ENCODE measurements at regions not wholly inside any gene's neighbourhood (a gene's known extent, or its start where the extent isn't known, plus 50 kb on each side); places are given as distances from the start of the nearest gene placed in this dataset.
"Not testable (repeated sequence)": the region's sequence is repeated elsewhere in the genome, so short reads cannot be mapped to it uniquely, and the experiment has no call there.

- no peak for DNase-seq (ENCODE audit: low read depth)
- no peak overlapping the region for H3K4me3 ChIP-seq (ENCODE audit: control insufficient read depth, low read depth, low read length)
- TF ChIP-seq, protein P1, sequence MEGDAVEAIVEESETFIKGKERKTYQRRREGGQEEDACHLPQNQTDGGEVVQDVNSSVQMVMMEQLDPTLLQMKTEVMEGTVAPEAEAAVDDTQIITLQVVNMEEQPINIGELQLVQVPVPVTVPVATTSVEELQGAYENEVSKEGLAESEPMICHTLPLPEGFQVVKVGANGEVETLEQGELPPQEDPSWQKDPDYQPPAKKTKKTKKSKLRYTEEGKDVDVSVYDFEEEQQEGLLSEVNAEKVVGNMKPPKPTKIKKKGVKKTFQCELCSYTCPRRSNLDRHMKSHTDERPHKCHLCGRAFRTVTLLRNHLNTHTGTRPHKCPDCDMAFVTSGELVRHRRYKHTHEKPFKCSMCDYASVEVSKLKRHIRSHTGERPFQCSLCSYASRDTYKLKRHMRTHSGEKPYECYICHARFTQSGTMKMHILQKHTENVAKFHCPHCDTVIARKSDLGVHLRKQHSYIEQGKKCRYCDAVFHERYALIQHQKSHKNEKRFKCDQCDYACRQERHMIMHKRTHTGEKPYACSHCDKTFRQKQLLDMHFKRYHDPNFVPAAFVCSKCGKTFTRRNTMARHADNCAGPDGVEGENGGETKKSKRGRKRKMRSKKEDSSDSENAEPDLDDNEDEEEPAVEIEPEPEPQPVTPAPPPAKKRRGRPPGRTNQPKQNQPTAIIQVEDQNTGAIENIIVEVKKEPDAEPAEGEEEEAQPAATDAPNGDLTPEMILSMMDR (IDR thresholded peaks at IDR 0.05; ENCODE audit: control insufficient read depth, insufficient read depth, low read depth, low read length, missing control alignments), result no peak
Measured at GRCh38 chr11:134502153-134502550, 90.1 kb upstream of the B3GAT1 start.

GRCh38 chr11:134501406-134502152 lies 89.5 kb upstream of the B3GAT1 start:
- TF ChIP-seq, protein P1 (IDR thresholded peaks at IDR 0.05; ENCODE audit: control insufficient read depth, insufficient read depth, low read depth, low read length, missing control alignments), result no peak

DNA sequence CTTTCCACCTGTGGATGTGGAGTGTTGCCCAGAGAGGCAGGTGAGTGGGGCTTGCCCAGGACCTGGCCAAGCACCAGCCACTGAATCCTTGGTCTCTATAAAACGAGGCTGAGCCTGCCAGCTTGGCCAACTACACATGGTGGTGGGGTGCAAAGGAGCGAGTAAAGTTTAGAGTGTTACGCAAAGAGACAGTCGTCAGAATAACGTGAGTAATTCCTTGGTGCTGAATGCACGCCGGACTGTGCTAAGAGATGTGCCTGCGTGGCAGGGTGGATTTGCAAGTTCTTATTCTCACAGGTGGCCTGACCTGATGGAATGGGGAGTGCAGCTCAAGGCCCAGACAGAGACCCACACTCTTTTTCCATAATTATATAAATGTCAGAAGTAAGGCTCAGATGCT lies 88.6 kb upstream of the B3GAT1 start:
- H3K4me3 ChIP-seq (ENCODE audit: control insufficient read depth, low read depth, low read length), result no peak overlapping the region
- TF ChIP-seq, protein P1 (IDR thresholded peaks at IDR 0.05; ENCODE audit: control insufficient read depth, insufficient read depth, low read depth, low read length, missing control alignments), result no peak
- no peak for DNase-seq (ENCODE audit: low read depth)

More at GRCh38 chr11:134501406-134502152, 89.5 kb upstream of the B3GAT1 start:
- DNase-seq (ENCODE audit: low read depth), result no peak
- H3K4me3 ChIP-seq (ENCODE audit: control insufficient read depth, low read depth, low read length), result no peak overlapping the region

DNA sequence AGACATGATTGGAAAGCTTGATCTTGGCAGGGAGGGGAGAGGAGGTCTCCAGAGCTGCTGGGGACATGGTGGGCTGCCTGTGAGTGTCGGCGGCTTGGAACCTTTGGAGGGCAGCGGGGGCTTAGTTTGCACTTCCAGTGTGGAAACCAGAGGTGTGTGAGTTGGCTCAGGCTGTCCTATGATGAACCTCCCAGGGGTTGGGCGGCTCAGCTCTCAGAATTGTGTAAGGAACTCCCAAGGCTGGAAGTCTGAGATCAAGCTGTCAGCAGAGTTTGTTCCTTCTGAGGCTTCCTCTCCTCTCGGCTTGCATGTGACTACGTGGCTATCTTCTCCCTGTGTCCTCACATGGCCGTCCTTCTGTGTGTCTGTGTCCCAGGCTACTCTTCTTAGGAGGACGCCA lies 87.9 kb upstream of the B3GAT1 start:
- TF ChIP-seq, protein P1 (IDR thresholded peaks at IDR 0.05; ENCODE audit: control insufficient read depth, insufficient read depth, low read depth, low read length, missing control alignments), result no peak
- no peak for DNase-seq (ENCODE audit: low read depth)
- H3K4me3 ChIP-seq (ENCODE audit: control insufficient read depth, low read depth, low read length), result no peak overlapping the region

GRCh38 chr11:134498326-134499139 lies 86.5 kb upstream of the B3GAT1 start:
- H3K4me3 ChIP-seq (ENCODE audit: control insufficient read depth, low read depth, low read length), result no peak overlapping the region
- TF ChIP-seq, protein P1 (IDR thresholded peaks at IDR 0.05; ENCODE audit: control insufficient read depth, insufficient read depth, low read depth, low read length, missing control alignments), result no peak
- DNase-seq (ENCODE audit: low read depth), result no peak

DNA sequence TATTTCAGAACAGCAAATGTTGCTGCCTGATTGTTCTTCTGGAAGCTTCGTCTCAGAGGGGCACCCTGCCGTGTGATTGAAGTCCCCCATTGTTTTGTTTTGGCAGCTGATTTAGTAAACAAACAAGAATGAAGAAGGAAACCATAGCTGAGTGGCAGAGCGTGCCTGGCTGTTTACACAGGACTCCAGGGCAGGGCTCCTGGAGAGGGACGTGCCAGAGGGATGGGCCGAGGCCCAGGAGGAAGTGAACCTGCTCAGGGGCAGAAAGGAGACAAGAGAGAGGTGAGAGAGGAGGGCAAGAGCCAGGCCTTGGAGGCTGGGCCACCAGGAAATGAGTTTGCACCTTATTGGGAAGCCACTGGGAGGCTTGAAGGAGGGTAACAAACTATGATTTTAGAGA lies 85.5 kb upstream of the B3GAT1 start:
- TF ChIP-seq, protein P1 (IDR thresholded peaks at IDR 0.05; ENCODE audit: control insufficient read depth, insufficient read depth, low read depth, low read length, missing control alignments), result no peak
- DNase-seq (ENCODE audit: low read depth), result no peak
- no peak overlapping the region for H3K4me3 ChIP-seq (ENCODE audit: control insufficient read depth, low read depth, low read length)

DNA sequence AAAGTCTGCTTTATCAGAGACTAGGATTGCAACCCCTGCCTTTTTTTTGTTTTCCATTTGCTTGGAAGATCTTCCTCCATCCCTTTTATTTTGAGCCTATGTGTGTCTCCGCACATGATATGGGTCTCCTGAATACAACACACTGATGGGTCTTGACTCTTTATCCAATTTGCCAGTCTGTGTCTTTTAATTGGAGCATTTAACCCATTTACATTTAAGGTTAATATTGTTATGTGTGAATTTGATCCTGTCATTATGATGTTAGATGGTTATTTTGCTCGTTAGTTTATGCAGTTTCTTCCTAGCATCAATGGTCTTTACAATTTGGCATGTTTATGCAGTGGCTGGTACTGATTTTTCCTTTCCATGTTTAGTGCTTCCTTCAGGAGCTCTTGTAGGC lies 84.0 kb upstream of the B3GAT1 start:
- DNase-seq (ENCODE audit: low read depth); H3K4me3 ChIP-seq (ENCODE audit: control insufficient read depth, low read depth, low read length): not testable (repeated sequence)

GRCh38 chr11:134494395-134494794 lies 82.4 kb upstream of the B3GAT1 start:
- not testable (repeated sequence) for H3K4me3 ChIP-seq (ENCODE audit: control insufficient read depth, low read depth, low read length)

GRCh38 chr11:134492411-134492810 lies 80.4 kb upstream of the B3GAT1 start:
- H3K4me3 ChIP-seq (ENCODE audit: control insufficient read depth, low read depth, low read length); DNase-seq (ENCODE audit: low read depth): not testable (repeated sequence)

More at GRCh38 chr11:134494395-134494794, 82.4 kb upstream of the B3GAT1 start:
- DNase-seq (ENCODE audit: low read depth), result not testable (repeated sequence)

Data from AG09309 (cell line).